HL-60 (cell line): ENCODE measurements at regions not wholly inside any gene's neighbourhood (a gene's known extent, or its start where the extent isn't known, plus 50 kb on each side); places are given as distances from the start of the nearest gene placed in this dataset.

Source experiments
- GABPA ChIP-seq: IDR thresholded peaks from 2 replicates; pipeline ENCODE4 v1.6.1; 2012; ENCODE audit warnings: low read depth
- POLR2AphosphoS5 ChIP-seq: IDR thresholded peaks from 2 replicates; pipeline ENCODE4 v1.6.1; 2012; ENCODE audit warnings: low read depth
- SPI1 ChIP-seq: IDR thresholded peaks from 2 replicates; pipeline ENCODE4 v1.6.1; 2012; ENCODE audit warnings: low read depth, mild to moderate bottlenecking, borderline replicate concordance
- TF ChIP-seq, protein P1 (sequence below): IDR thresholded peaks from one replicate; pipeline ENCODE4 v1.5.1; 2011; ENCODE audit warnings: low read length, control low read depth, inconsistent platforms; ENCODE audit not compliant: insufficient read depth
- TF ChIP-seq, protein P2 (sequence below): IDR thresholded peaks from 2 replicates; pipeline ENCODE4 v1.6.1; 2012; ENCODE audit warnings: low read depth; ENCODE audit not compliant: insufficient replicate concordance

- TF ChIP-seq, protein P1, sequence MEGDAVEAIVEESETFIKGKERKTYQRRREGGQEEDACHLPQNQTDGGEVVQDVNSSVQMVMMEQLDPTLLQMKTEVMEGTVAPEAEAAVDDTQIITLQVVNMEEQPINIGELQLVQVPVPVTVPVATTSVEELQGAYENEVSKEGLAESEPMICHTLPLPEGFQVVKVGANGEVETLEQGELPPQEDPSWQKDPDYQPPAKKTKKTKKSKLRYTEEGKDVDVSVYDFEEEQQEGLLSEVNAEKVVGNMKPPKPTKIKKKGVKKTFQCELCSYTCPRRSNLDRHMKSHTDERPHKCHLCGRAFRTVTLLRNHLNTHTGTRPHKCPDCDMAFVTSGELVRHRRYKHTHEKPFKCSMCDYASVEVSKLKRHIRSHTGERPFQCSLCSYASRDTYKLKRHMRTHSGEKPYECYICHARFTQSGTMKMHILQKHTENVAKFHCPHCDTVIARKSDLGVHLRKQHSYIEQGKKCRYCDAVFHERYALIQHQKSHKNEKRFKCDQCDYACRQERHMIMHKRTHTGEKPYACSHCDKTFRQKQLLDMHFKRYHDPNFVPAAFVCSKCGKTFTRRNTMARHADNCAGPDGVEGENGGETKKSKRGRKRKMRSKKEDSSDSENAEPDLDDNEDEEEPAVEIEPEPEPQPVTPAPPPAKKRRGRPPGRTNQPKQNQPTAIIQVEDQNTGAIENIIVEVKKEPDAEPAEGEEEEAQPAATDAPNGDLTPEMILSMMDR, result no peak
- TF ChIP-seq POLR2AphosphoS5, result no peak
- no peak for TF ChIP-seq GABPA
- TF ChIP-seq, protein P2, sequence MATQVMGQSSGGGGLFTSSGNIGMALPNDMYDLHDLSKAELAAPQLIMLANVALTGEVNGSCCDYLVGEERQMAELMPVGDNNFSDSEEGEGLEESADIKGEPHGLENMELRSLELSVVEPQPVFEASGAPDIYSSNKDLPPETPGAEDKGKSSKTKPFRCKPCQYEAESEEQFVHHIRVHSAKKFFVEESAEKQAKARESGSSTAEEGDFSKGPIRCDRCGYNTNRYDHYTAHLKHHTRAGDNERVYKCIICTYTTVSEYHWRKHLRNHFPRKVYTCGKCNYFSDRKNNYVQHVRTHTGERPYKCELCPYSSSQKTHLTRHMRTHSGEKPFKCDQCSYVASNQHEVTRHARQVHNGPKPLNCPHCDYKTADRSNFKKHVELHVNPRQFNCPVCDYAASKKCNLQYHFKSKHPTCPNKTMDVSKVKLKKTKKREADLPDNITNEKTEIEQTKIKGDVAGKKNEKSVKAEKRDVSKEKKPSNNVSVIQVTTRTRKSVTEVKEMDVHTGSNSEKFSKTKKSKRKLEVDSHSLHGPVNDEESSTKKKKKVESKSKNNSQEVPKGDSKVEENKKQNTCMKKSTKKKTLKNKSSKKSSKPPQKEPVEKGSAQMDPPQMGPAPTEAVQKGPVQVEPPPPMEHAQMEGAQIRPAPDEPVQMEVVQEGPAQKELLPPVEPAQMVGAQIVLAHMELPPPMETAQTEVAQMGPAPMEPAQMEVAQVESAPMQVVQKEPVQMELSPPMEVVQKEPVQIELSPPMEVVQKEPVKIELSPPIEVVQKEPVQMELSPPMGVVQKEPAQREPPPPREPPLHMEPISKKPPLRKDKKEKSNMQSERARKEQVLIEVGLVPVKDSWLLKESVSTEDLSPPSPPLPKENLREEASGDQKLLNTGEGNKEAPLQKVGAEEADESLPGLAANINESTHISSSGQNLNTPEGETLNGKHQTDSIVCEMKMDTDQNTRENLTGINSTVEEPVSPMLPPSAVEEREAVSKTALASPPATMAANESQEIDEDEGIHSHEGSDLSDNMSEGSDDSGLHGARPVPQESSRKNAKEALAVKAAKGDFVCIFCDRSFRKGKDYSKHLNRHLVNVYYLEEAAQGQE, result no peak
- no peak for TF ChIP-seq SPI1
Measured at GRCh38 chr10:28969413-28969812, 292.1 kb downstream of the BAMBI start.
